Muscle layer of duodenum (tissue), 2 donors: ENCODE measurements at regions not wholly inside any gene's neighbourhood (a gene's known extent, or its start where the extent isn't known, plus 50 kb on each side); places are given as distances from the start of the nearest gene placed in this dataset.

Experiments used
- H3K27ac ChIP-seq: one replicate; pipeline ENCODE4 v1.7.0; 2013; ENCODE audit warnings: mild to moderate bottlenecking, low read length
- H3K27me3 ChIP-seq: one replicate; pipeline ENCODE4 v1.7.0; 2013; ENCODE audit warnings: low read depth, mild to moderate bottlenecking, control low read depth, low read length
- H3K36me3 ChIP-seq, 2 donors: one replicate each; pipeline ENCODE4 v1.7.0; 2013; ENCODE audit warnings: low read length in 2 of 2, control low read depth in 1 of 2, mild to moderate bottlenecking in 1 of 2; ENCODE audit not compliant: insufficient read depth in 2 of 2, control insufficient read depth in 1 of 2
- H3K4me1 ChIP-seq, 2 donors: one replicate each; pipeline ENCODE4 v1.7.0; 2013; ENCODE audit warnings: low read length in 2 of 2, mild to moderate bottlenecking in 2 of 2, control low read depth in 1 of 2, moderate library complexity in 1 of 2; ENCODE audit not compliant: insufficient read depth in 2 of 2, control insufficient read depth in 1 of 2
- H3K4me3 ChIP-seq, 2 donors: one replicate each; pipeline ENCODE4 v1.7.0; 2013; ENCODE audit warnings: low read length in 2 of 2, low read depth in 1 of 2, mild to moderate bottlenecking in 1 of 2
- H3K9me3 ChIP-seq, 2 donors: one replicate each; pipeline ENCODE4 v1.7.0; 2013; ENCODE audit warnings: low read length in 2 of 2, control low read depth in 1 of 2, mild to moderate bottlenecking in 1 of 2; ENCODE audit not compliant: control insufficient read depth in 1 of 2
- donor health status: healthy.

- Histone ChIP-seq H3K9me3 (peaks cover 2 to 5% of the 10 kb centered on the region in 2 donors), H3K4me3 (no peak overlapping the region), H3K27ac (no peak overlapping the region), H3K27me3 (no peaks in the 10 kb centered on the region), H3K4me1 (no peaks in the 10 kb centered on the region), H3K36me3 (no peaks in the 10 kb centered on the region)
Measured at GRCh38 chr6:10014557-10014956, 400.3 kb downstream of the TFAP2A start.

- Histone ChIP-seq H3K27ac (no peak overlapping the region), H3K36me3 (no peaks in the 10 kb centered on the region), H3K4me3 (no peak overlapping the region), H3K9me3 (no peaks in the 10 kb centered on the region), H3K27me3 (no peaks in the 10 kb centered on the region), H3K4me1 (no peaks in the 10 kb centered on the region)
Measured at GRCh38 chr6:10000551-10000950, 414.3 kb downstream of the TFAP2A start.

- H3K27ac ChIP-seq, result no peak overlapping the region
- H3K27me3 ChIP-seq, result no peaks in the 10 kb centered on the region
- no peaks in the 10 kb centered on the region for H3K36me3 ChIP-seq
Measured at GRCh38 chr6:9999796-10000195, 415.1 kb downstream of the TFAP2A start.

GRCh38 chr6:9986273-9986672 is 428.6 kb downstream of the TFAP2A start:
- Histone ChIP-seq H3K27ac (no peak overlapping the region), H3K4me3 (no peak overlapping the region), H3K9me3 (no peaks in the 10 kb centered on the region), H3K27me3 (no peaks in the 10 kb centered on the region), H3K4me1 (no peaks in the 10 kb centered on the region), H3K36me3 (no peaks in the 10 kb centered on the region)

More at GRCh38 chr6:9999796-10000195, 415.1 kb downstream of the TFAP2A start:
- no peaks in the 10 kb centered on the region for H3K9me3 ChIP-seq
- no peak overlapping the region for H3K4me3 ChIP-seq
- no peaks in the 10 kb centered on the region for H3K4me1 ChIP-seq

DNA sequence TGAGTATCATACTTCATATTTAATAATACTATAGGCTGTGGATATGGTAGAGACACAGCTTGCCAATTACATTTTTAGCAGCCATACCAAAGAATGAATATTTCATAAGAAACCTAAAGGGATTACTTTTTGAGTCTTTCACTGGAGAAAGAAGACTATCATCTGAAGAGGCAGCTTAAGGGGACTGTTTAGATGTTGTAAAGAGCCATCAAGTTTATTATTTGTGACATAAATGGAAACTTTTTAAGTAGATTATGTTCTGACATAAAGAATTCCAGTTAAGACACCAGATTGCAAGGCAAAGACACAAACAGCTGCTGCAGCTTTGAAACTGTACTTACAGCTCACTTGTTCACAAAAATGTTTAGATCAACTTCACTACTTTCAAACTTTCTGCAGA is 429.4 kb downstream of the TFAP2A start:
- H3K9me3 ChIP-seq, result no peaks in the 10 kb centered on the region
- no peaks in the 10 kb centered on the region for H3K36me3 ChIP-seq
- H3K4me1 ChIP-seq, result no peaks in the 10 kb centered on the region
- H3K27me3 ChIP-seq, result no peaks in the 10 kb centered on the region
- no peak overlapping the region for H3K27ac ChIP-seq
- H3K4me3 ChIP-seq, result no peak overlapping the region

DNA sequence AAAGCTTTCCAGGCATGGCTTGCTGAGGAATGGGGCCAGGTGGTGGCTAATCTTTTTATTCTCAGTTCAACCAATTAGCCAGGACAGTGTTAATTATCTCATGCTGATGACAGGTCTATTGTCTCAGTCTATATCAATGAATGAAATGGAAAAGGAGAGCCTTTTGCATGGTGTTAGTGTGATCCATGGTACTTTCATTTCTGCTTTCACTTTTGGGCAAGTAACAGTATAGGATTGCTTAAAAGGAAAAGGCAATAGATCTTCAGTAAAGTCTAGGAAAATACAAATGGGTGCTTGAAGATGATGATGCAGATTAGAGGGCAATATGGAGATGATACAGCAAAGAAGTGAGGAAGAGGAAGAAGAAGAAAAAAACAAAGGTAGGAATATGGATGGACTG is 430.3 kb downstream of the TFAP2A start:
- Histone ChIP-seq H3K27me3 (no peaks in the 10 kb centered on the region), H3K4me3 (no peak overlapping the region), H3K36me3 (no peaks in the 10 kb centered on the region), H3K9me3 (no peaks in the 10 kb centered on the region), H3K4me1 (no peaks in the 10 kb centered on the region), H3K27ac (no peak overlapping the region)

- Histone ChIP-seq H3K36me3 (no peaks in the 10 kb centered on the region), H3K4me3 (no peak overlapping the region), H3K9me3 (no peaks in the 10 kb centered on the region), H3K27me3 (no peaks in the 10 kb centered on the region), H3K27ac (no peak overlapping the region), H3K4me1 (no peaks in the 10 kb centered on the region)
Measured at GRCh38 chr6:9983168-9983567, 431.7 kb downstream of the TFAP2A start.

- H3K27ac ChIP-seq, result no peak overlapping the region
- H3K9me3 ChIP-seq, result no peaks in the 10 kb centered on the region
- no peaks in the 10 kb centered on the region for H3K4me1 ChIP-seq
- no peak overlapping the region for H3K4me3 ChIP-seq
- no peaks in the 10 kb centered on the region for H3K36me3 ChIP-seq
- H3K27me3 ChIP-seq, result no peaks in the 10 kb centered on the region
Measured at GRCh38 chr6:9982215-9982614, 432.7 kb downstream of the TFAP2A start.

DNA sequence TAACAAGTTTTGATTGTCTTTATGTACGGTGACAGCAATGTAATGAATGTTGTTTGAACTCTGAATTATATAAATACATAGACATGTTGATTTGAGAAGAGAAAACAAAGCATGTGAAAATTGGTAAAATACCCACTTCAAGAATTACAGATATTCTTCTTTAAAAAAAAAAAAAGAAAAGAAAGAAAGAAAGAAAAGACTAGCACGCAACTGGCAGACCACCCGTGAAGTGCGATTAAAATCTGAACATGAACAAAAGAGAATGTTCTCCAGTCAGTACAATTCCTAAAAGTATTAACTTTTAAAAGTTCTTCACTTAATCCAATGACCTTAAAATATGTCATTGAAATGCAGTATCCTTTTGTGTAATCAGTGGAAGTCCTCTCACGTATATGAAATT is 434.9 kb downstream of the TFAP2A start:
- Histone ChIP-seq H3K9me3 (no peaks in the 10 kb centered on the region), H3K4me1 (no peaks in the 10 kb centered on the region), H3K27ac (no peak overlapping the region), H3K4me3 (no peak overlapping the region), H3K36me3 (no peaks in the 10 kb centered on the region), H3K27me3 (no peaks in the 10 kb centered on the region)

DNA sequence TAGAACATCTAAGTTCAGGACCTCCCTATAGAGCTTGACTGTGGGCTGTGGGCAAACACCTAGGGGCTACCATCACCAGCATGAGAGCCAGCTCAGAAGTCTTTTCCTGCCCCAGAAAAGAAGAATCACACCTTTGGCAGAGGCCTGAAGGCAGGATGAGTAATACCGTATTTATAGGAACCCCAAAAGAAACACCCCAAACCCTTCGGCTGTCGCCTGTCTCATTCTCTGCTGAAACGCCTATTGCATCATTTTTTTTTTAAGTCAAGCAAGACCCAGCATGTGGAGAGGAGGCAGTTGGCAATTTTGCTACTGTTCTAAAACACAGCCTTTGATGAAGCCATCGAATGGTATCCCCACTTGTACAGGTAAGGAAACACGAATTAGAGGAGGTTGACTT is 436.4 kb downstream of the TFAP2A start:
- no peaks in the 10 kb centered on the region for H3K36me3 ChIP-seq
- H3K27ac ChIP-seq, result no peak overlapping the region
- H3K27me3 ChIP-seq, result no peaks in the 10 kb centered on the region
- H3K4me1 ChIP-seq, result no peaks in the 10 kb centered on the region
- H3K9me3 ChIP-seq, result no peaks in the 10 kb centered on the region
- no peak overlapping the region for H3K4me3 ChIP-seq

DNA sequence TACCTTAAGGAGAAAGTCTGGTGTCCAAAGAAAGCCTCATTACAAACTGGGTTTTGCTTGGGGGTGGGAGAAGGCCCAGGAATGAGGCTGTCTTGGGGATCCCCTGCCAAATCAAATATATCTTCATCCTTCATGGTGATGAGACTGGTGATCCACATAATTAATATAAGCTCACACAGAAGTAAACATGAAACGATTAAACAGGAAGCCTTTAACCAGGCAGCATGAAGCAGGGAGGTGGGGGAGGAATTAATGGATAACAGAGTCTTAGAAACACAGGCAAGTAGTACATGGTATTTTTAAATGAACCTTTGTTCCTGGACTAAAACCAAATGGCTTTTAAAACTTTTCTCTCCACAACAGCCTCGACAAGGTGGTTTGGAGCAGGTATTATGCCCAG is 437.5 kb downstream of the TFAP2A start:
- Histone ChIP-seq H3K36me3 (no peaks in the 10 kb centered on the region), H3K4me1 (no peaks in the 10 kb centered on the region), H3K27ac (no peak overlapping the region), H3K4me3 (no peak overlapping the region), H3K9me3 (no peaks in the 10 kb centered on the region), H3K27me3 (no peaks in the 10 kb centered on the region)

DNA sequence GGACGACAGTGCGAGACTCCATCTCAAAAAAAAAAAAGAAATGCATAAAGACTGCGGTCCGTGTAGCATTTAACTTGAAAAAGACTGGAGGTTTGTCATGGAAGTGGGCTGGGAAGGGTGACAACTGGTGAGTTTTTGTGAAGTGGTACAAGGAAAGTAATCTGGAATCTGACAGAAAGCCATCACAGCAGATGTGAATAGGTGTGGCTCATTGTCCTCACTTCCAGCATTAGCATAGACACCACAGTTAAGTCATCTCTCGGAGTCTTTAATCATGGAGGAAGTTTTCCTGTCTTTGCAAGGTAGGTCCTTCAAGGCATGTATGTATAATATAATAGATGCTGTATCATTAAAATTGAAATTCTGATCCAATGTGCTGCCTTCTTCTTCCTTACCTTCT is 453.2 kb downstream of the TFAP2A start:
- Histone ChIP-seq H3K9me3 (no peaks in the 10 kb centered on the region), H3K4me3 (no peak overlapping the region)

More for the DNA sequence above, 453.2 kb downstream of the TFAP2A start:
- H3K27ac ChIP-seq, result no peak overlapping the region
- H3K27me3 ChIP-seq, result no peaks in the 10 kb centered on the region
- no peaks in the 10 kb centered on the region for H3K4me1 ChIP-seq
- H3K36me3 ChIP-seq, result no peaks in the 10 kb centered on the region
